ENCODE measurements at regions not wholly inside any gene's neighbourhood (a gene's known extent, or its start where the extent isn't known, plus 50 kb on each side); places are given as distances from the start of the nearest gene placed in this dataset.

- no peak for TF ChIP-seq CTCF (IDR thresholded peaks at IDR 0.05)
- TF ChIP-seq POLR2A (IDR thresholded peaks at IDR 0.05): no peak
These were observed 71.6 kb upstream of the CASZ1 start for GRCh38 chr1:10867914-10868598.

Measured in body of pancreas (tissue), 4 donors.